Testis (tissue), 2 donors: ENCODE measurements at regions not wholly inside any gene's neighbourhood (a gene's known extent, or its start where the extent isn't known, plus 50 kb on each side); places are given as distances from the start of the nearest gene placed in this dataset.

Experiments used
- DNase-seq: peaks from one replicate; pipeline ENCODE4 v3.0.0-alpha.2; 2019
- H3K27ac ChIP-seq, 2 donors: fragments of 200-600 bp; sonication (generic); one replicate each; pipeline ENCODE4 v1.5.1; 2019
- H3K27me3 ChIP-seq: fragments of 200-600 bp; sonication (generic); one replicate; pipeline ENCODE4 v1.5.1; 2019
- H3K36me3 ChIP-seq: fragments of 200-600 bp; sonication (generic); one replicate; pipeline ENCODE4 v1.5.1; 2017; ENCODE audit warnings: low read depth; ENCODE audit errors: missing control alignments
- H3K4me1 ChIP-seq: fragments of 200-600 bp; sonication (generic); one replicate; pipeline ENCODE4 v1.5.1; 2019
- H3K4me3 ChIP-seq, 2 donors: fragments of 200-600 bp; sonication (generic); one replicate each; pipeline ENCODE4 v1.5.1; 2017 to 2019
- H3K9me3 ChIP-seq: fragments of 200-600 bp; sonication (generic); one replicate; pipeline ENCODE4 v1.5.1; 2017
- CTCF ChIP-seq, 3 experiments: fragments of 450-650 bp in 2 of 3; fragments of 200-600 bp in 1 of 3; sonication (generic) in 1 of 3; IDR thresholded peaks; one replicate each; pipeline ENCODE4 v1.5.1; 2016 to 2019; ENCODE audit warnings: antibody characterized with exemption in 3 of 3, mild to moderate bottlenecking in 2 of 3, moderate library complexity in 1 of 3
- POLR2A ChIP-seq: fragments of 450-650 bp; IDR thresholded peaks from one replicate; pipeline ENCODE4 v1.6.1; 2017; ENCODE audit warnings: antibody characterized with exemption, mild to moderate bottlenecking, moderate library complexity
- WGBS, 2 donors: methylation state at CpG; one replicate each; pipeline ENCODE4 v1.1.5; 2018; 5-methylcytosine and 5-hydroxymethylcytosine counted together
- intact Hi-C: fragments of 100-400 bp; cut with DNase I; formaldehyde crosslinking; loops from one replicate; pipeline ENCODE4 v1.15.1; 2023; ENCODE audit warnings: low total_unique reads

GRCh38 chr2:104434318-104434792 is 419.6 kb upstream of the POU3F3 start:
- Histone ChIP-seq H3K36me3 (no peaks in the 10 kb centered on the region), H3K27me3 (no peaks in the 10 kb centered on the region), H3K27ac (no peak overlapping the region), H3K4me3 (peak overlapping the region in 1 of 2 donors; percentile 5), H3K9me3 (no peaks in the 10 kb centered on the region), H3K4me1 (no peaks in the 10 kb centered on the region)
- no peak for TF ChIP-seq CTCF (IDR thresholded peaks at IDR 0.05)
- intact Hi-C loops = no loop called here
- DNase-seq = no peak
- WGBS, 2 donors = 11 to 12% methylated on average over 13 of the region's 13 CpGs

- H3K27me3 ChIP-seq = no peaks in the 10 kb centered on the region
- intact Hi-C loops = no loop called here
- no peaks in the 10 kb centered on the region for H3K36me3 ChIP-seq
- WGBS, 2 donors = 73 to 83% methylated on average over 3 of the region's 3 CpGs
- H3K27ac ChIP-seq = no peak overlapping the region
- H3K4me1 ChIP-seq = no peaks in the 10 kb centered on the region
- no peak for DNase-seq
- TF ChIP-seq POLR2A = no peak
- TF ChIP-seq CTCF (IDR thresholded peaks at IDR 0.05) = no peak
- no peak overlapping the region for H3K4me3 ChIP-seq
- H3K9me3 ChIP-seq = no peaks in the 10 kb centered on the region
Observed at GRCh38 chr2:104434966-104435365, 418.9 kb upstream of the POU3F3 start.

GRCh38 chr2:104438481-104438880 is 415.4 kb upstream of the POU3F3 start:
- intact Hi-C loops = no loop called here
- TF ChIP-seq POLR2A = no peak
- no peak for TF ChIP-seq CTCF (IDR thresholded peaks at IDR 0.05)
- no peak for DNase-seq
- no peaks in the 10 kb centered on the region for H3K27me3 ChIP-seq
- no peak overlapping the region for H3K27ac ChIP-seq
- H3K4me3 ChIP-seq = no peak overlapping the region
- 83 to 85% methylated on average over 3 of the region's 3 CpGs for WGBS, 2 donors
- H3K36me3 ChIP-seq = no peaks in the 10 kb centered on the region
- H3K9me3 ChIP-seq = no peaks in the 10 kb centered on the region
- no peaks in the 10 kb centered on the region for H3K4me1 ChIP-seq

- WGBS, 2 donors = 95 to 97% methylated on average over 5 of the region's 5 CpGs
- no peak for TF ChIP-seq CTCF (IDR thresholded peaks at IDR 0.05)
- TF ChIP-seq POLR2A = no peak
- Histone ChIP-seq H3K4me3 (no peak overlapping the region), H3K9me3 (no peaks in the 10 kb centered on the region), H3K36me3 (no peaks in the 10 kb centered on the region), H3K27me3 (no peaks in the 10 kb centered on the region), H3K27ac (no peak overlapping the region), H3K4me1 (no peaks in the 10 kb centered on the region)
- DNase-seq = no peak
- intact Hi-C loops = no loop called here
Observed at GRCh38 chr2:104443145-104443544, 410.8 kb upstream of the POU3F3 start.

- Histone ChIP-seq H3K27me3 (no peaks in the 10 kb centered on the region), H3K9me3 (no peaks in the 10 kb centered on the region), H3K4me1 (no peaks in the 10 kb centered on the region), H3K27ac (no peak overlapping the region), H3K4me3 (no peak overlapping the region), H3K36me3 (no peaks in the 10 kb centered on the region)
- DNase-seq = no peak
- WGBS, 2 donors = 83 to 85% methylated on average over 4 of the region's 4 CpGs
- TF ChIP-seq CTCF (IDR thresholded peaks at IDR 0.05) (no peak), POLR2A (no peak)
- intact Hi-C loops = no loop called here
Observed at GRCh38 chr2:104444392-104444791, 409.5 kb upstream of the POU3F3 start.
